ENCODE measurements at regions not wholly inside any gene's neighbourhood (a gene's known extent, or its start where the extent isn't known, plus 50 kb on each side); places are given as distances from the start of the nearest gene placed in this dataset.

DNA sequence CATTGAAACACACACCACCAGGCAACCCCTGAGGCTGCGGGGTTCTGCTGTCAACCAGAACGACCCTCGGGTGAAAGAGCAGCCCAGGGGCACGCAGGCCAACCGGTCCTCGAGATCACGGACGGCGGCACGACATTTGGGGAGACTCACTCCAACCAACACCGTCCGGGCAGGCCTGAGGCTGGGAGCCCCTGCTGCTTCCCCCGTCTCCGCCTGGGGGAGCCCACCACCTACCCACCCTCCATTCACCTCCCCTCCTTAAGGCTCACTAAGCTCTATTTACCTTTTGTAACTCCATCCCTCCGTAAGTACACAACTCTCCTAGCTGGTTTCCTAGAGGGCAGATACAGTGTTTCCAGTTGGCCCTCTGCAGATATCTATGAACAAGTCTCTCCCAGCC is 971.3 kb upstream of the DEFB115 start:
- TF ChIP-seq EZH2 (IDR thresholded peaks at IDR 0.05), result no peak
- TF ChIP-seq, protein P1, sequence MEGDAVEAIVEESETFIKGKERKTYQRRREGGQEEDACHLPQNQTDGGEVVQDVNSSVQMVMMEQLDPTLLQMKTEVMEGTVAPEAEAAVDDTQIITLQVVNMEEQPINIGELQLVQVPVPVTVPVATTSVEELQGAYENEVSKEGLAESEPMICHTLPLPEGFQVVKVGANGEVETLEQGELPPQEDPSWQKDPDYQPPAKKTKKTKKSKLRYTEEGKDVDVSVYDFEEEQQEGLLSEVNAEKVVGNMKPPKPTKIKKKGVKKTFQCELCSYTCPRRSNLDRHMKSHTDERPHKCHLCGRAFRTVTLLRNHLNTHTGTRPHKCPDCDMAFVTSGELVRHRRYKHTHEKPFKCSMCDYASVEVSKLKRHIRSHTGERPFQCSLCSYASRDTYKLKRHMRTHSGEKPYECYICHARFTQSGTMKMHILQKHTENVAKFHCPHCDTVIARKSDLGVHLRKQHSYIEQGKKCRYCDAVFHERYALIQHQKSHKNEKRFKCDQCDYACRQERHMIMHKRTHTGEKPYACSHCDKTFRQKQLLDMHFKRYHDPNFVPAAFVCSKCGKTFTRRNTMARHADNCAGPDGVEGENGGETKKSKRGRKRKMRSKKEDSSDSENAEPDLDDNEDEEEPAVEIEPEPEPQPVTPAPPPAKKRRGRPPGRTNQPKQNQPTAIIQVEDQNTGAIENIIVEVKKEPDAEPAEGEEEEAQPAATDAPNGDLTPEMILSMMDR (IDR thresholded peaks at IDR 0.05), result no peak

Measured in neural progenitor cell (in vitro differentiated cells).